ENCODE measurements at regions not wholly inside any gene's neighbourhood (a gene's known extent, or its start where the extent isn't known, plus 50 kb on each side); places are given as distances from the start of the nearest gene placed in this dataset.

- peaks cover 2% of the 10 kb centered on the region for H3K36me3 Mint-ChIP-seq (ENCODE audit: unreplicated experiment)
Observed at GRCh38 chr14:84885061-84885460, 644.9 kb upstream of the FLRT2 start.

GRCh38 chr14:84891404-84891803 lies 638.5 kb upstream of the FLRT2 start:
- peaks cover 8% of the 10 kb centered on the region for H3K4me1 Mint-ChIP-seq (ENCODE audit: unreplicated experiment)
- no peak for TF ChIP-seq CTCF (IDR thresholded peaks at IDR 0.05)

More at GRCh38 chr14:84885061-84885460, 644.9 kb upstream of the FLRT2 start:
- DNase-seq (ENCODE audit: extremely low spot score, unreplicated experiment) = no peak
- H3K27ac Mint-ChIP-seq (ENCODE audit: unreplicated experiment) = no peak overlapping the region
- H3K4me3 Mint-ChIP-seq (ENCODE audit: unreplicated experiment) = no peak overlapping the region
- TF ChIP-seq CTCF (IDR thresholded peaks at IDR 0.05) = no peak
- H3K9me3 Mint-ChIP-seq (ENCODE audit: unreplicated experiment) = peaks cover 30% of the 10 kb centered on the region
- no peaks in the 10 kb centered on the region for H3K4me1 Mint-ChIP-seq (ENCODE audit: unreplicated experiment)
- H3K27me3 Mint-ChIP-seq (ENCODE audit: unreplicated experiment) = no peaks in the 10 kb centered on the region

GRCh38 chr14:84894254-84894653 lies 635.7 kb upstream of the FLRT2 start:
- no peak for TF ChIP-seq CTCF (IDR thresholded peaks at IDR 0.05)
- Mint-ChIP-seq H3K4me1 (ENCODE audit: unreplicated experiment) (peaks cover 8% of the 10 kb centered on the region), H3K4me3 (ENCODE audit: unreplicated experiment) (no peak overlapping the region), H3K27me3 (ENCODE audit: unreplicated experiment) (no peaks in the 10 kb centered on the region), H3K27ac (ENCODE audit: unreplicated experiment) (no peak overlapping the region), H3K36me3 (ENCODE audit: unreplicated experiment) (no peaks in the 10 kb centered on the region), H3K9me3 (ENCODE audit: unreplicated experiment) (peaks cover 6% of the 10 kb centered on the region)
- no peak for DNase-seq (ENCODE audit: extremely low spot score, unreplicated experiment)

More at GRCh38 chr14:84891404-84891803, 638.5 kb upstream of the FLRT2 start:
- Mint-ChIP-seq H3K4me3 (ENCODE audit: unreplicated experiment) (no peak overlapping the region), H3K9me3 (ENCODE audit: unreplicated experiment) (peaks cover 26% of the 10 kb centered on the region), H3K27me3 (ENCODE audit: unreplicated experiment) (no peaks in the 10 kb centered on the region), H3K36me3 (ENCODE audit: unreplicated experiment) (peaks cover 2% of the 10 kb centered on the region), H3K27ac (ENCODE audit: unreplicated experiment) (no peak overlapping the region)
- no peak for DNase-seq (ENCODE audit: extremely low spot score, unreplicated experiment)

GRCh38 chr14:84922370-84922769 lies 607.6 kb upstream of the FLRT2 start:
- no peak overlapping the region for H3K4me3 Mint-ChIP-seq (ENCODE audit: unreplicated experiment)
- DNase-seq (ENCODE audit: extremely low spot score, unreplicated experiment) = no peak
- no peaks in the 10 kb centered on the region for H3K9me3 Mint-ChIP-seq (ENCODE audit: unreplicated experiment)
- no peaks in the 10 kb centered on the region for H3K27me3 Mint-ChIP-seq (ENCODE audit: unreplicated experiment)
- H3K27ac Mint-ChIP-seq (ENCODE audit: unreplicated experiment) = no peak overlapping the region
- TF ChIP-seq CTCF (IDR thresholded peaks at IDR 0.05) = no peak
- H3K4me1 Mint-ChIP-seq (ENCODE audit: unreplicated experiment) = no peaks in the 10 kb centered on the region
- no peaks in the 10 kb centered on the region for H3K36me3 Mint-ChIP-seq (ENCODE audit: unreplicated experiment)

GRCh38 chr14:84926656-84927055 lies 603.3 kb upstream of the FLRT2 start:
- Mint-ChIP-seq H3K9me3 (ENCODE audit: unreplicated experiment) (no peaks in the 10 kb centered on the region), H3K27ac (ENCODE audit: unreplicated experiment) (no peak overlapping the region), H3K4me1 (ENCODE audit: unreplicated experiment) (no peaks in the 10 kb centered on the region), H3K27me3 (ENCODE audit: unreplicated experiment) (no peaks in the 10 kb centered on the region), H3K36me3 (ENCODE audit: unreplicated experiment) (no peaks in the 10 kb centered on the region), H3K4me3 (ENCODE audit: unreplicated experiment) (no peak overlapping the region)
- no peak for DNase-seq (ENCODE audit: extremely low spot score, unreplicated experiment)
- no peak for TF ChIP-seq CTCF (IDR thresholded peaks at IDR 0.05)

All from osteocyte (in vitro differentiated cells).